HG02970 (cell line): ENCODE measurements at regions not wholly inside any gene's neighbourhood (a gene's known extent, or its start where the extent isn't known, plus 50 kb on each side); places are given as distances from the start of the nearest gene placed in this dataset.
"Not testable (repeated sequence)": the region's sequence is repeated elsewhere in the genome, so short reads cannot be mapped to it uniquely, and the experiment has no call there.

Experiments used
- ATAC-seq: cut with Tn5 transposase; IDR thresholded peaks from one replicate; pipeline ENCODE4 v1.9.1; 2021; ENCODE audit warnings: mild to moderate bottlenecking, moderate library complexity, moderate number of reproducible peaks; ENCODE audit not compliant: unreplicated experiment, low FRiP score

DNA sequence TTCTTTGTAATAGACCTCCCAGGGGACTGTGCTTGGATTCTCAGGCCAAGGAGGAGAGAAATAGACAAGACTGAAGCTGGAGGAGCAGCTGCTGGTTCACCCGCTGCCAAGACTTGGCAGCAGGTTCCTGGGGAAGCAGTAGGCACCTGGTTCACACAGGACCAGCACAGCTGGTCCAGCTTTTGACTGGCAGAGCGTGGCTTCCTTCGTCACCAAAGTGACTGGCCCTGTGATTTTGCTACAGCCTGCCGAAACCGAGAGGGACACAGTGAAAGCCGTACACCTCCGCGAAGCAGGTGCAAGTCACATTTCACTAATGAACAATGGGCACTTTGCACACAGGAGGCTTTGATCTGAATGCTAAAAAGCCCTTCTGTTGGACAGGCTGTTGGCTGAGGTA is 199.0 kb downstream of the RNF144B start:
- ATAC-seq = no peak

- peak; percentile 69 for ATAC-seq
Measured at GRCh38 chr6:18595774-18596530, 208.8 kb downstream of the RNF144B start.

DNA sequence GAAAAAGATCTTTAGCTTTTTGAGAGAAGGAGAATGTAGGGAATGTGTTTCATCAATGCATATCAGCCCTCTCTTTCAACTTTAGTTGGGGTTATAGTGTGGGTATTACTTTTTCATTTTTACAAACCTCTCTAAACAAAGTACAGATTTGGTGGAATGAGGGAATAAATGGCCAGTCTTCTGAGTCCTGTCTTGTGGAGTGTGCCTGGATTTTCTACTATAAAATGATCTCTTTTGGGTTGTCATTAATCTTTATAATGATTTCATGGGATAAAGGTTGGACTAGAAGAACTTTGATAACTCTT is 209.3 kb downstream of the RNF144B start:
- no peak for ATAC-seq

GRCh38 chr6:18598551-18599264 is 211.6 kb downstream of the RNF144B start:
- ATAC-seq = no peak

DNA sequence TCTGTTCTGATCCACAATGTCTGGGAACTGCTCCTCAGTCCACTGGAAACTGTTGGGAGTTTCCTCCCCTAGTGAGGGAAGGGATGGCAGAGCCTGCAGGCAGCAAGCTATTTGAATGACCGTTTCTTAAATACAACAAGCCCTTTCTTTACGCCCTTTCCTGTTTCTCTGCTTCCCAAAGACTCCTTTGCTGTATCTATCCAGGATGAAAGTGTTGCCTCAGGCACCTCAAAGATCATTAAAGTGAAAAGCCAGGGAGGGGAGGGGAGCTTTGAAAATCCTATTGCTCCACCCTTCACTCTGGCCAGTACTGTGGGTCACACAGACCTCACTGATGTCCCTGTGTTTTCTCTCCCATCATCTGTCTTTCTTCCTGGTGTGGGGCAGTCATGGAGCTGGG is 213.1 kb downstream of the RNF144B start:
- ATAC-seq = no peak

DNA sequence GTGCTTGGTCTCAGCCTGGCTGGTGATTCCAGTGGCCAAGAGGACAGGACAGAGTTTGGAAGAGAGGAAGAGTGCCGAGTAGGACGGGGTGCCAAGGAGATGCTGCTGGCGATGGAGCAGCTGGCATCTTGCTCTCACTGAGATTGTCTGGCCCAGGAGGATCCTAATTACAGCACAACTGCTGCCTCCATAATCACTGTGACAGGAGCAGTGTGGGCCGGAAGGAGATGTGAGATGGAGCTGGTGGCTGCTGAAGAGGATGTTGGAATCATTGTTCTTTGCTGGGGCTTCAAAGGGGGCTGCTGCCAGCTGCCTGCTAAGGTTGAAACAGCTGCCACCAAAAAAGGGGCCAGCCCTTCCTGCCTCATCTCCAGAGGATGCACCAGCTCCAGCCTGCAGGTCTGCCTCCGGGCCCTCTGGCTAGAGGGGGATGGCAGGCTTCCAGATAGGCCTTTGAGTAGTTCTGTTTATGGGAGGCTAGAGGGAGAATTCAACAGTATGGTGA is 214.4 kb downstream of the RNF144B start:
- no peak for ATAC-seq

DNA sequence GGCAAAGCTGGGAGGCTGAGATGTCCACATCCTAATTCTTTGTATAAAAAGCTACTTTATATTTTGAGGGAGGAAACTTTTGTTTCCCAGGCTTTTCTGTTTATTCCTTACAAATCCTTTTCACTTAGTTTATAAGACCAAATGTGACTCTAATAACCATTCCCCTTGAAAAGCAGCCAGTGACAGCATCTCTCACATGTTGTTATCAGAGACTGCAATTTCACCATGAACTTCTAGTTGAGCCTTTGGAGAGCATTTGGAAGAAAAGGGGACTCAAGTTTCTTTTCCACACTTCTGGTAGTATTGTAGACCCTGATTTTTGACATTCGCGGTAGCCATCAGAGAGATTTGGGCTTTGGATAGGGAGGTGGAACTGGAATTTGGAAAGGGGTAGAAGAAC is 215.8 kb downstream of the RNF144B start:
- ATAC-seq = no peak

- no peak for ATAC-seq
Measured at GRCh38 chr6:18603361-18603760, 216.2 kb downstream of the RNF144B start.

GRCh38 chr6:18605841-18606240 is 218.7 kb downstream of the RNF144B start:
- ATAC-seq = no peak

DNA sequence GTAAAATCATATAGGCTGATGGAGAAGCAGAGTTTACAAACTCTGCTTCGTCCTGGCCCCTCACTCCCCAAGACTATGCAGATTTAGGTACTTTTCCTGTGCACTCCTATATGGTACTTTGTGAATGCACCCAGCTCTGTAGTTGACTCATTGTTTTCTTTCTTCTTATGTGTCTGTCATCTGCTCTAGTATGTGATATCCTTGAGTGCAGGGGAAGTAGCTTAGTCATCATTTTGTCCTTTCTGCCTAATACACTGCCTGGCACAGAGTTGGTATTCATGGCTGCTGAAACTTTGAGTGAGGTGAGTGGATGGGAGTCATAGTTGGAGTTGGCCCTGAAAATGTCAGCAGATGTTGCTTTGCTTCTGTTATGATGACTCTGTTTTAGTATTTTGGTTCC is 222.6 kb downstream of the RNF144B start:
- ATAC-seq = no peak

DNA sequence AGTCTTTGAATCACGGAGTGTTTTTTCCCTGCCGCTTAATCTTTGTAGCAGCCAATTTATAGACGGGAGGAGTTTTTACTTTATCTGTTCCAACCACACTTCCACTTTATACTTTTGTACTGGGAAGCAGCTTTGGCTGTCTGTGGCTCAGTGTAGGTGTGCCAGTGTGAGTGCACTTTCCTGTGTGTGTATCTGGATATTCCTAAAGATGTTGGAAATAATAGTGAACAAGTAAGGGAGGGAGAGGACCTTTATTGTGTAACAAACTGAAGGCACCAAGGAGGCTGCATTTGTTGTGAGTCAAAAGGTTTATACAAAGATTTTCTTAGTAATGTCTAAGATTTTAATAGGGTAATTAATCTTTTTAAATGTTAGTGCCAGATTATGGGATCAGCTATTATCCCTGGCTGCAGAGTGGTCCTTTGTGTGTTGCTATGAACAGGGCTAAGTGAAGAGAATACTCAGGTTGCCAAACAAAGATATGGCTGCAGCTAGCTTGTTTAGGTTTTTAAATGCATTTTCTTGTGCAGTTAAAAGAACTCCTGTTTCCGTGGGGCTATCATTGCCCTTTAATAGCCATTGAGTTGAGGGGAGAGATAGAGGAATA is 226.3 kb downstream of the RNF144B start:
- ATAC-seq = no peak

DNA sequence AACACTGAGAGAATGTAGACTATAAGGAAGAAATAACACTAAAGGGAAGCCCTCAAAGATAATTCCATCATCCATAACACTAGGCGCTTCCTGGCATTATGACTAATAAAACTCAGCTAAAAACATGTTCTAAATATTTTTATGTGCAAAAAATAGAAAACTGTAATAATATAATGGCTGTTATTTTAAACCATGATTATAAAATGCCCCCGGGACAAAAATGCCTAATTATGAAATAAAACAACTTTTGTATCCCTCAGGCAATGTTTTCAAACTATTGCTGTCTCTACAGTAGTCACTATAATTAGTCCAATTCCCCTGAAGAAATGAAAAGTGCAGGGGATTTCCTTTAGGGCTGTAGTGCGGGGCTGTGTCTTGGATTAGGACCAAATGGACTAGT is 242.4 kb downstream of the RNF144B start:
- ATAC-seq = no peak

- ATAC-seq = no peak
Measured at GRCh38 chr6:18632670-18633410, 245.7 kb downstream of the RNF144B start.

GRCh38 chr6:18634912-18635311 is 247.8 kb downstream of the RNF144B start:
- ATAC-seq = no peak

DNA sequence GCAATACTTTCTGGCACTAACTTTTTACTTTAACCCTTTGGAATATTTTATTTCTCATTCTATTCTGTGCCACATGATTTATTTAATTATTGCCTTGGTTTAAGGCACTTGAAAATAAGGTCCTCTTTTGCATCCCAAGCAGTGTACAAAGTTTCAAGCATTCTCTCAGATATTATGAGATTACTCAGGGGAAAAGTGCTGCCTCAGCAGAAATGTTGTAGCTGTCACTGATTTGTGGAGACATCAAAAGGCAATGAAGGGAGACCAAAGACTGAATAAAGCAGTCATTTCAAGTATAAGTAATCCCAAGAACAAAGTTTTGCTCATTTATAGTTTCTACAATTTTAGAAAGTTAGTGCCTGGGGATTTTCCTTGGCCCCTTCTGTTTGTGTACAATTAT is 253.0 kb downstream of the RNF144B start:
- no peak for ATAC-seq

DNA sequence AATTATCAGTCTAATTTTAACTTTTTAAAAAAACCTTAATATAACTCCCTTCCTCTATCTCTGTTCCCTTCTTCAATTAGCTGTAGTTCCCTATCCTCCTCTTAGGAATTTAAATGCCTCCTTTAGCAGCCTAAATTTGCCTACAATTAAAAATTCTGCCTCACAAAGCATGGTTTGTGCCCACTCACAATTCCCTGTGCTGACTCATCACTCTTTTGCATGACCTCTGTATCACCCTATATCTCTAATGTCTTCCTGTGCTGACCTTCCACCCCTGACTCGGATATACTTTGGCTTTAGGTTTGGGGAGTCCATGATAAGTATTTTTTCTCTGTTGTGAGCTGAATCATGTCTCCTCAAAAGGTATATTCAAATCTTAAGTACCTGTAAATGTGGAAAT is 253.6 kb downstream of the RNF144B start:
- no peak for ATAC-seq

- ATAC-seq = no peak
Measured at GRCh38 chr6:18654821-18655220, 267.7 kb downstream of the RNF144B start.

GRCh38 chr6:18656506-18656905 is 269.4 kb downstream of the RNF144B start:
- no peak for ATAC-seq

DNA sequence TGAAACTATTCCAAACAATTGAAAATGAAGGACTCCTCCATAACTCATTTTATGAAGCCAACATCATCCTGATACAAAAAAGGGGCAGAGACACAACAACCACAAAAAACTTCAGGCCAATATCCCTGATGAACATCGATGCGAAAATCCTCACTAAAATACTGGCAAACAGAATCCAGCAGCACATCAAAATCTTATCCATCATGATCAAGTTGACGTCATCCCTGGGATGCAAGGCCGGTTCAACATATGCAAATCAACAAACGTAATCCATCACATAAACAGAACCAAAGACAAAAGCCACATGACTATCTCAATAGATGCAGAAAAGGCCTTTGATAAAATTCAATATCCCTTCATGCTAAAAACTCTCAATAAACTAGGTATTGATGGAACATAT is 272.8 kb downstream of the RNF144B start:
- not testable (repeated sequence) for ATAC-seq

GRCh38 chr6:18663011-18663410 is 275.9 kb downstream of the RNF144B start:
- ATAC-seq = no peak

DNA sequence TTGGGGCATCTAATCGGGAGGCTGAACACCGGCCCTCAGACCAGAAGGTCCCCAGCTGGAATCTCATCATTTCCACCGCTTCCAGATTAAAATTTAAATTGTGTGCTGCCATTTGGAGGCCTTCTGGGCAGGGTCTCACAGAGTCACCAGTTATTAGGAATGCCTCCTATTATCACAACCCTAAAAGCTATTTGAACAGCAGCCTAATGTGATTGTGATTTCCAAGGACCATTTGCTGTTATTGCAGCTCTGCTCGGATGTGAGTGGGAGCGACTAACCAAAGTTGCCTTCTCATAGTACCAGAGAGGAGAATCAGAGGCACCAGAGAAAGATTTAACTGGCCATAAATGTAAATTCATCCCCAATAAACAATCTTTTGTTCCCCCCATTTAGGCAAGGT is 277.3 kb downstream of the RNF144B start:
- no peak for ATAC-seq
